HepG2 (cell line): ENCODE measurements at regions not wholly inside any gene's neighbourhood (a gene's known extent, or its start where the extent isn't known, plus 50 kb on each side); places are given as distances from the start of the nearest gene placed in this dataset.

Experiments used
- ATAC-seq: fragments of 200-7000 bp; cut with Tn5 transposase; 3 replicates; pipeline ENCODE4 v1.9.1; 2020; ENCODE audit warnings: mild to moderate bottlenecking, moderate library complexity
- BruUV-seq: library from RNA; stranded (reverse); fragments of 400-500 nt; replicated peaks from 2 replicates; lab custom pipeline; 2021; lab: Mats Ljungman, UMichigan
- CTCF ChIA-PET: fragments of 300-600 bp; formaldehyde crosslinking; extraction: SDS; loops from one replicate; lab custom pipeline; 2021; ENCODE audit warnings: low total read pairs, inconsistent platforms, low intra/inter-chr PET ratio; lab: Yijun Ruan, JAX
- POLR2A ChIA-PET: fragments of 350-600 bp; sonication (Branson Sonifier 250); formaldehyde crosslinking; loops from one replicate; lab custom pipeline; 2020; ENCODE audit warnings: antibody characterized with exemption, inconsistent platforms; lab: Yijun Ruan, JAX
- DNase-seq: peaks from one replicate; pipeline ENCODE4 v3.0.0-alpha.2; 2015; ENCODE audit warnings: low spot score
- FAIRE-seq: peaks from 3 replicates; lab custom pipeline; 2011; peaks lifted over from hg19 to GRCh38; lab: Jason Lieb, UNC
- H2AFZ ChIP-seq: one replicate; pipeline ENCODE4 v1.6.1; 2011; ENCODE audit warnings: low read length, inconsistent platforms
- H3K27ac ChIP-seq: fragments of 300-600 bp; 3 replicates; pipeline ENCODE4 v1.8.0; 2011; ENCODE audit warnings: mixed run types, mild to moderate bottlenecking, mixed read lengths, low read length, inconsistent platforms; ENCODE audit not compliant: insufficient read depth; ENCODE audit errors: extremely low read length
- H3K27me3 ChIP-seq, 2 experiments: fragments of 200-600 bp in 1 of 2; 2 replicates in 1 of 2; 3 replicates in 1 of 2; pipeline versions ENCODE4 v1.6.0 to v1.8.0; 2011; ENCODE audit warnings: low read length in 2 of 2, mild to moderate bottlenecking in 2 of 2, moderate library complexity in 2 of 2, inconsistent platforms in 1 of 2; ENCODE audit not compliant: insufficient read depth in 2 of 2, control insufficient read depth in 1 of 2
- H3K36me3 ChIP-seq, 2 experiments: fragments of 200-600 bp in 1 of 2; replicated peaks in 1 of 2; 2 replicates in 1 of 2; 3 replicates in 1 of 2; pipeline versions ENCODE4 v1.5.1 to v1.8.0; 2011; ENCODE audit warnings: low read length in 2 of 2, inconsistent platforms in 1 of 2; ENCODE audit not compliant: insufficient read depth in 2 of 2, control insufficient read depth in 1 of 2
- H3K4me1 ChIP-seq: 2 replicates; pipeline ENCODE4 v1.5.1; 2012; ENCODE audit warnings: low read length, inconsistent platforms; ENCODE audit not compliant: insufficient read depth
- H3K4me2 ChIP-seq: 2 replicates; pipeline ENCODE4 v1.6.0; 2011; ENCODE audit warnings: low read depth, low read length, inconsistent platforms
- H3K4me3 ChIP-seq, 3 experiments: fragments of 200-600 bp in 1 of 3; sonication (generic), shearing (Covaris generic) in 1 of 3; replicated peaks in 1 of 3; 2 replicates each; pipeline ENCODE4 v1.5.1; 2011 to 2016; ENCODE audit warnings: low read length in 3 of 3, inconsistent platforms in 2 of 3, low read depth in 2 of 3, mild to moderate bottlenecking in 2 of 3, control low read depth in 1 of 3, mixed read lengths in 1 of 3; ENCODE audit not compliant: insufficient read depth in 1 of 3
- H3K79me2 ChIP-seq: one replicate; pipeline ENCODE4 v1.6.1; 2011; ENCODE audit warnings: low read length, inconsistent platforms; ENCODE audit not compliant: insufficient read depth
- H3K9ac ChIP-seq: 2 replicates; pipeline ENCODE4 v1.6.0; 2011; ENCODE audit warnings: mild to moderate bottlenecking, low read depth, low read length, inconsistent platforms; ENCODE audit not compliant: insufficient read depth
- H3K9me3 ChIP-seq: 2 replicates; pipeline ENCODE4 v1.5.1; 2012; ENCODE audit warnings: mild to moderate bottlenecking, low read length
- H4K20me1 ChIP-seq: 2 replicates; pipeline ENCODE4 v1.6.0; 2011; ENCODE audit warnings: inconsistent platforms, mild to moderate bottlenecking, low read length, moderate library complexity; ENCODE audit not compliant: insufficient read depth
- BORCS8-MEF2B ChIP-seq: sonication (generic); formaldehyde crosslinking; IDR thresholded peaks from 2 replicates; pipeline ENCODE4 v1.8.0; 2022; ENCODE audit warnings: mild to moderate bottlenecking, missing genetic modification reagents
- CBX2 ChIP-seq, 2 experiments: fragments of 200-600 bp in 1 of 2; sonication (generic); formaldehyde crosslinking in 1 of 2; IDR thresholded peaks; 2 replicates each; pipeline versions ENCODE4 v1.7.0 to v1.8.1; 2018 to 2022; ENCODE audit warnings: low read depth in 2 of 2, low read length in 1 of 2, mild to moderate bottlenecking in 1 of 2, missing genetic modification reagents in 1 of 2
- CREB1 ChIP-seq, 2 experiments: fragments of 450-650 bp in 1 of 2; IDR thresholded peaks; 2 replicates each; pipeline ENCODE4 v1.6.1; 2016 to 2017; ENCODE audit warnings: control low read depth in 1 of 2, mild to moderate bottlenecking in 1 of 2, missing compliant biosample characterization in 1 of 2, missing genetic modification characterization in 1 of 2
- GPN1 ChIP-seq: sonication (generic); formaldehyde crosslinking; IDR thresholded peaks from 2 replicates; pipeline ENCODE4 v1.5.1; 2020; ENCODE audit warnings: missing genetic modification reagents, borderline replicate concordance
- KAT2B ChIP-seq: fragments of 150-350 bp; IDR thresholded peaks from 2 replicates; pipeline ENCODE4 v1.6.1; 2014; ENCODE audit warnings: low read depth, low read length, borderline replicate concordance
- MIER2 ChIP-seq: IDR thresholded peaks from 2 replicates; pipeline ENCODE4 v1.6.1; 2016; ENCODE audit warnings: missing biosample characterization, missing genetic modification reagents
- MIER3 ChIP-seq: IDR thresholded peaks from 2 replicates; pipeline ENCODE4 v1.6.1; 2016; ENCODE audit warnings: missing compliant biosample characterization, borderline replicate concordance
- ZNF260 ChIP-seq: sonication (generic); formaldehyde crosslinking; IDR thresholded peaks from 2 replicates; pipeline ENCODE4 v1.4.0; 2020; ENCODE audit warnings: missing genetic modification reagents, low read depth, mild to moderate bottlenecking, borderline replicate concordance
- ZNF333 ChIP-seq: sonication (generic); formaldehyde crosslinking; IDR thresholded peaks from 2 replicates; pipeline ENCODE4 v1.4.0; 2020; ENCODE audit warnings: mild to moderate bottlenecking, missing genetic modification reagents, borderline replicate concordance
- ZNF337 ChIP-seq: sonication (generic); formaldehyde crosslinking; IDR thresholded peaks from 2 replicates; pipeline ENCODE4 v1.5.1; 2020; ENCODE audit warnings: missing genetic modification reagents, low read depth, mild to moderate bottlenecking, borderline replicate concordance
- ZNF607 ChIP-seq: sonication (generic); formaldehyde crosslinking; IDR thresholded peaks from 2 replicates; pipeline ENCODE4 v1.5.1; 2020; ENCODE audit warnings: missing genetic modification reagents, mild to moderate bottlenecking, borderline replicate concordance
- ZNF629 ChIP-seq: sonication (generic); formaldehyde crosslinking; conservative IDR thresholded peaks from 2 replicates; pipeline ENCODE4 v1.5.0; 2020; ENCODE audit warnings: missing genetic modification reagents
- ZNF724P ChIP-seq: sonication (generic); formaldehyde crosslinking; IDR thresholded peaks from 2 replicates; pipeline ENCODE4 v1.8.0; 2022; ENCODE audit warnings: missing genetic modification reagents, borderline replicate concordance
- WGBS: methylation state at CpG from one replicate; pipeline ENCODE4 v1.1.6; 2017; ENCODE audit warnings: low lambda C conversion rate; 5-methylcytosine and 5-hydroxymethylcytosine counted together
- in situ Hi-C: cut with HindIII; loops from 2 replicates; pipeline ENCODE4 v1.10.0; 2017; ENCODE audit warnings: low pct_unique_long_range_greater_than_20kb; ENCODE audit not compliant: extremely low pct_ligation_motif_present
- intact Hi-C: fragments of 100-400 bp; cut with micrococcal nuclease; formaldehyde crosslinking; loops from one replicate; pipeline ENCODE4 v1.10.0; 2022; ENCODE audit not compliant: unreplicated experiment

- FAIRE-seq (no peak), DNase-seq (no peak), ATAC-seq (peak; percentile 24)
- TF ChIP-seq ZNF724P (CRISPR knock-in tag) (0 out of 2 replicates have a peak, but pooled peaks have one; percentile 63), MIER2 (CRISPR knock-in tag) (no peak), ZNF607 (CRISPR knock-in tag) (0 out of 2 replicates have a peak, but pooled peaks have one; percentile 14), ZNF260 (CRISPR knock-in tag) (no peak), GPN1 (CRISPR knock-in tag) (no peak), ZNF629 (CRISPR knock-in tag) (no peak), CREB1 (IDR thresholded peaks at IDR 0.05) (no peak), CREB1 (CRISPR knock-in tag; IDR thresholded peaks at IDR 0.05) (no peak), KAT2B (no peak), MIER3 (CRISPR knock-in tag) (no peak), ZNF333 (no peak), BORCS8-MEF2B (CRISPR knock-in tag) (no peak), ZNF337 (no peak), CBX2 (IDR thresholded peaks at IDR 0.05; ENCODE audit: low read depth, low read length) (no peak), CBX2 (CRISPR knock-in tag; IDR thresholded peaks at IDR 0.05; ENCODE audit: low read depth) (0 out of 2 replicates have a peak, but pooled peaks have one; percentile 40)
- in situ Hi-C loops (loop anchor here (25.0 kb wide), 1 partner anchor 391 kb away; no protein-coding TSS in a partner anchor), intact Hi-C loops (loop anchor here (1.0 to 10.0 kb wide), 3 partner anchors 61 to 399 kb away; no protein-coding TSS in a partner anchor)
- H3K27me3 ChIP-seq = peaks cover 3 to 48% of the 10 kb centered on the region in 2 experiments; a peak in 4 of 5 replicates
- no TSS peak for BruUV-seq
- H3K27ac ChIP-seq = no peak overlapping the region
- H3K36me3 ChIP-seq = no peaks in the 10 kb centered on the region
- H3K4me3 ChIP-seq = no peak overlapping the region
- CTCF ChIA-PET = interaction anchor here (1.4 to 3.3 kb wide), 2 partner anchors 60 to 95 kb away, joined by 4 to 17 read pairs; no protein-coding TSS in a partner anchor
- WGBS = 33% methylated on average over 18 of the region's 18 CpGs
- H3K79me2 ChIP-seq = no peaks in the 10 kb centered on the region
- peaks cover 17% of the 10 kb centered on the region; the same call in 1 of the 2 replicates for H3K4me1 ChIP-seq
- POLR2A ChIA-PET = no interaction called here
- H4K20me1 ChIP-seq = no peaks in the 10 kb centered on the region
- no peak overlapping the region for H2AFZ ChIP-seq
- no peak overlapping the region for H3K4me2 ChIP-seq
- no peak overlapping the region for H3K9ac ChIP-seq
- no peaks in the 10 kb centered on the region for H3K9me3 ChIP-seq
Measured at GRCh38 chr6:159103396-159104162, 58.8 kb upstream of the TAGAP start.
